DND-41 (cell line): ENCODE measurements at regions not wholly inside any gene's neighbourhood (a gene's known extent, or its start where the extent isn't known, plus 50 kb on each side); places are given as distances from the start of the nearest gene placed in this dataset.

ENCODE experiments used
- EZH2 ChIP-seq: IDR thresholded peaks from 3 replicates; pipeline ENCODE4 v1.6.1; 2012; ENCODE audit warnings: borderline replicate concordance, low read depth, mild to moderate bottlenecking, moderate library complexity, low read length, inconsistent platforms; ENCODE audit not compliant: severe bottlenecking
- TF ChIP-seq, protein P1 (sequence below): IDR thresholded peaks from 2 replicates; pipeline ENCODE4 v1.5.1; 2012; ENCODE audit warnings: borderline replicate concordance, low read length, moderate library complexity, mild to moderate bottlenecking; ENCODE audit not compliant: poor library complexity, severe bottlenecking; ENCODE audit errors: extremely low read depth

DNA sequence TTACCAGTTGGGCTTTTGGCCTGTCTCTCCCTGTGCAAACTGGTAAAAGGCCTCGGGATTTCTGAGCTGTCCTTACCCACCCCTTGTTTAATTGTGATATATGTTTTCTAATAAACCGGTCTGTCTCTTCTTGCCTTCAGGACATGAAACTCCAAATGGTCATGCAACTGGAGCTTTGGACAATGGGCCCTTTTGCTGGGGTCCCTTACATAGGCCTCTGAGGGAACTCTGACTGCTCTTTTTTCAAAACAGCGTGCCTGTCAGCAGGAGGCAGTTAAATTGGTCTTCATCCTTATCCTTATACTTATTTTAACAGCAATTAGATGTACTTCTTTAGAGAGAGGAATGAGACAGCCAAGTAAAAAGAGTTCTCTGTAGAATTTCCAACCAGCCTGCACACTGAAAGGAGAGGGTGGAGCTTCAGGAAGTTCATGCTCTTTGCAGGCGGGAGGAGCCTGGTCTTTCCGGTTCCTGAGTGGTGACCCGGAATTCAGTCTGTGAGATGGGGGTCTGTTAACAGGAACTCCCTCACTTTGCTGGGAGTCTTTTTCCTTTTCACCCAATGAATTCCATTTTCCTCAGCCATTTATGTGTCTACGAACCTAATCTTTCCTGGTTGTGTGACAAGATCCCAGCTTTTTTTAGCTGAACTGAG lies 299.6 kb upstream of the GJE1 start:
- TF ChIP-seq, protein P1, sequence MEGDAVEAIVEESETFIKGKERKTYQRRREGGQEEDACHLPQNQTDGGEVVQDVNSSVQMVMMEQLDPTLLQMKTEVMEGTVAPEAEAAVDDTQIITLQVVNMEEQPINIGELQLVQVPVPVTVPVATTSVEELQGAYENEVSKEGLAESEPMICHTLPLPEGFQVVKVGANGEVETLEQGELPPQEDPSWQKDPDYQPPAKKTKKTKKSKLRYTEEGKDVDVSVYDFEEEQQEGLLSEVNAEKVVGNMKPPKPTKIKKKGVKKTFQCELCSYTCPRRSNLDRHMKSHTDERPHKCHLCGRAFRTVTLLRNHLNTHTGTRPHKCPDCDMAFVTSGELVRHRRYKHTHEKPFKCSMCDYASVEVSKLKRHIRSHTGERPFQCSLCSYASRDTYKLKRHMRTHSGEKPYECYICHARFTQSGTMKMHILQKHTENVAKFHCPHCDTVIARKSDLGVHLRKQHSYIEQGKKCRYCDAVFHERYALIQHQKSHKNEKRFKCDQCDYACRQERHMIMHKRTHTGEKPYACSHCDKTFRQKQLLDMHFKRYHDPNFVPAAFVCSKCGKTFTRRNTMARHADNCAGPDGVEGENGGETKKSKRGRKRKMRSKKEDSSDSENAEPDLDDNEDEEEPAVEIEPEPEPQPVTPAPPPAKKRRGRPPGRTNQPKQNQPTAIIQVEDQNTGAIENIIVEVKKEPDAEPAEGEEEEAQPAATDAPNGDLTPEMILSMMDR, result no peak
- TF ChIP-seq EZH2, result no peak
